ENCODE measurements at regions not wholly inside any gene's neighbourhood (a gene's known extent, or its start where the extent isn't known, plus 50 kb on each side); places are given as distances from the start of the nearest gene placed in this dataset.

DNA sequence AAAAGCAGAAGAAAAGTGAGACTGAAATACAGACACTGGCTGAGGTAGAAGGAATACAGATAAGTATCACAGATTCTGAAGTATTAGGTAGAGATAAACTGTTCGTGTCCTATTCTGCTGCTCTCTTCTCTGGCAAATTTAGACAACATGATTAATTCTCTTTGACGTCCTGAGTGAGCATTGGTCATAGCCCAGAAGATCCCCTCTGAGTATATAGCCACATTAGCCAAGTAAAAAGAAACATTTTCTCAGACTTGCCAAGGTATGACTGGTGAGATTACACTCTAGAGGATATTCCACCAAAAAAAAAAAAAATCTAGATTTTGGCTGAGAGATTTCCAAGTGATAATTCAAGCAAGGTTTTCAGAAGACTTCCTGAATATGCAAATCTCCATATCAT is 111.4 kb upstream of the ALCAM start:
- peak; percentile 75 for DNase-seq (ENCODE audit: low read depth)
- TF ChIP-seq, protein P1, sequence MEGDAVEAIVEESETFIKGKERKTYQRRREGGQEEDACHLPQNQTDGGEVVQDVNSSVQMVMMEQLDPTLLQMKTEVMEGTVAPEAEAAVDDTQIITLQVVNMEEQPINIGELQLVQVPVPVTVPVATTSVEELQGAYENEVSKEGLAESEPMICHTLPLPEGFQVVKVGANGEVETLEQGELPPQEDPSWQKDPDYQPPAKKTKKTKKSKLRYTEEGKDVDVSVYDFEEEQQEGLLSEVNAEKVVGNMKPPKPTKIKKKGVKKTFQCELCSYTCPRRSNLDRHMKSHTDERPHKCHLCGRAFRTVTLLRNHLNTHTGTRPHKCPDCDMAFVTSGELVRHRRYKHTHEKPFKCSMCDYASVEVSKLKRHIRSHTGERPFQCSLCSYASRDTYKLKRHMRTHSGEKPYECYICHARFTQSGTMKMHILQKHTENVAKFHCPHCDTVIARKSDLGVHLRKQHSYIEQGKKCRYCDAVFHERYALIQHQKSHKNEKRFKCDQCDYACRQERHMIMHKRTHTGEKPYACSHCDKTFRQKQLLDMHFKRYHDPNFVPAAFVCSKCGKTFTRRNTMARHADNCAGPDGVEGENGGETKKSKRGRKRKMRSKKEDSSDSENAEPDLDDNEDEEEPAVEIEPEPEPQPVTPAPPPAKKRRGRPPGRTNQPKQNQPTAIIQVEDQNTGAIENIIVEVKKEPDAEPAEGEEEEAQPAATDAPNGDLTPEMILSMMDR (IDR thresholded peaks at IDR 0.05; ENCODE audit: insufficient read depth, low read length), result no peak
- H3K4me3 ChIP-seq (ENCODE audit: low read depth, low read length), result no peak overlapping the region

DNA sequence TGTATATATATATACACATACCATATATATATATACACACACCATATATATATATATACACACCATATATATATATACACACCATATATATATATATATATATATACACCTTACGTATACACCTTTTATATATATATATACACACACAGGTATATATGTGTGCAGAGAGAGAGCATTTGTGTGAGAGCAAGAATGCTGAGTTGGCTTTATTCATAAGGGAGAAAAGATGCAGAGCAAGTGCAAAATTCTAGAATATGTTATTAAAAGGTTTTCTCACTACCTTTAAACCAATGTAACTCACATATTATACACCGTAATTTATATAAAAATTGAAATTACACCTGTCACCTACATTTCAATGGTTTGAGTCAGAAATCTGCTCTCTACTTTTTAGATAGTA is 107.2 kb upstream of the ALCAM start:
- H3K4me3 ChIP-seq (ENCODE audit: low read depth, low read length), result no peak overlapping the region
- DNase-seq (ENCODE audit: low read depth), result no peak
- TF ChIP-seq, protein P1 (IDR thresholded peaks at IDR 0.05; ENCODE audit: insufficient read depth, low read length), result no peak

DNA sequence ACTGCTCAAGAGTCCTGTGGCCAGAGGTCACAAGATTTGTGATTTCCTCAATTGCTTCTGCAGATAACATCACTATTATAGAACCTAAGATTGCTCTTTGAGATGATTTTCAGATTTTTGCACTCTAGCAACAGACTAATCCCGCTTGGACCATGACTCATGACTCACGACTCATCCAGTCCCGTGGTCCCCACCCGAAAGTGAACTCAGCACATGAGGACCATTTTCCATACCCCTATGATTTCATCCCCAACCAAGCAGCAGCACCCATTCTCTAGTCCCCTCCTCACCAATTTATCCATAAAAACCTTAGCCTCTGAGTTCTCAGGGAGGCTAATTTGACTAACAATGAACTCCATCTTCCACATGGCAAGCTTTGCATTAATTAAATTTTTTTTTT is 106.3 kb upstream of the ALCAM start:
- TF ChIP-seq, protein P1 (IDR thresholded peaks at IDR 0.05; ENCODE audit: insufficient read depth, low read length), result no peak
- no peak for DNase-seq (ENCODE audit: low read depth)
- H3K4me3 ChIP-seq (ENCODE audit: low read depth, low read length), result no peak overlapping the region

DNA sequence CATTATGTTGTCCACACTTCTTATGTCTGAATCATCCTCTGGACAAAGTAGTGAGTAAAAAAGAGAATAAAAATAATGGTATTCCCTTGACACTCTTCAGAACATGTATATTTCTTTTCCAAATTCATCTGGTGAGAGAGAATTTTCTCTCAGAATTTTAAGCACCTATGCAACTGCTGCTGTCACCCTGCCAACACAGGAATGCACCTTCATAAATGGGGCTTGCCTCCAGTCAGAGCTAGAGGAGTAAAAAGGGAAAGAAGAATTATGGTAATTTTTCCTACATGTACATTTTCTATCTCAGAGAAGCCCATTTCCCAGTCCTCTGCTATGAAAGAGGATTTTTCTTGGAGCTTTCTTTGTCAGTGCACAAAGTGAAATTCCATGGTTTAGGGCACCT is 92.2 kb upstream of the ALCAM start:
- no peak for DNase-seq (ENCODE audit: low read depth)
- TF ChIP-seq, protein P1 (IDR thresholded peaks at IDR 0.05; ENCODE audit: insufficient read depth, low read length), result no peak
- H3K4me3 ChIP-seq (ENCODE audit: low read depth, low read length), result no peak overlapping the region

DNA sequence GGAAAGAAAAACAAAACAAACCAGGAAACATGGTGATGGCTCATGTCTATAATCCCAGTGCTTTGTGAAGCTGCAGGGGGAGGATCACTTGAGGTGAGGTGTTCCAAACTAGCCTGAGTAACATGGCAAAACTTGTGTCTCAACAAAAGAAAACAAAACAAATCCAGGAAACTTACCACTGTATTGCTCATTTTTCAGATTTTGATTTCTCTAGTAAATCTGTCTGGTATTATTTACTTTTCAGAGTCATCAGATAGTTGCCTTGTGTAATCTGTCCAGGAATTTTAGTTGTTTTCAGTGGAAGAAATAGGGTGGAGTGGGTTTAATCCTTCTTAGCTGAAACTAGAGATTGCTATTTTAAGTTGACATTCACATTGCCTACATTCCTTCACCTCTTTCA is 91.8 kb upstream of the ALCAM start:
- TF ChIP-seq, protein P1 (IDR thresholded peaks at IDR 0.05; ENCODE audit: insufficient read depth, low read length), result no peak
- no peak overlapping the region for H3K4me3 ChIP-seq (ENCODE audit: low read depth, low read length)

DNA sequence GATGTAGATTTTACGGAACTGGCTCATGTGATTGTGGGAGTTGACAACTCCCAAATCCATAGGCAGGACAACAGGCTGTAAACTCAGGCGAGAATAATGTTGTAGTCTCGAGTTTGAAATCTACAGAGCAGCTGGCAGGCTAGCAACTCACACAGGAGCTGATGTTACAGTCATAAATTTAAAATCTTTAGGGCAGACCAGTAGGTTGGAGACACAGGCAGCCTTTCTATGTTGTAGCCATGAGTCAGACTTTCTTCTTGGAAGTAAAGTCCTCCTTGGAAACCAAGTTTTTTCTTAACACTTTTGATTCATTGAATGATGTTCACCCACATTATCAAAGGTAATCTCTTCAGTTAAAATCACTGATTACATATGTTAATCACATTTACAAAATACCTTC is 89.1 kb upstream of the ALCAM start:
- TF ChIP-seq, protein P1 (IDR thresholded peaks at IDR 0.05; ENCODE audit: insufficient read depth, low read length), result no peak
- DNase-seq (ENCODE audit: low read depth), result peak; percentile 34
- no peak overlapping the region for H3K4me3 ChIP-seq (ENCODE audit: low read depth, low read length)

More for the DNA sequence above, 91.8 kb upstream of the ALCAM start:
- peak; percentile 76 for DNase-seq (ENCODE audit: low read depth)

DNA sequence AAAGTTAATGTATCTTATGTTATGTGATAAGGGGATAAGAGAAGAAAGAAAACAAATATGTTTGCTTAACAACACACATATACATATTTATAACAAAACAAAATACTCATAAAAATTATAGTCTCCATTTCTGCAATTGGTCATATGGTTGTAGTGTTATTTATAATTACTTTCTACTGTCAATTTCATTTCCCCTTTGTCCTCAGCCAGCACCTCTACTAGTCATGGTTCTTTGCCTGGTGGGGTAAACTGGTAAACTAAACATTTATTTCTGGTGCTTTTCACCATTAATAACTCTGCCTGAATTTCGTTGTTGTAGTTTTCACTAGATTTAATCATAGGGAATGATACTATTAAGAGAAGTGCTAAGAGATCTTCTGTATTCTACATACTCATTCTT is 88.0 kb upstream of the ALCAM start:
- DNase-seq (ENCODE audit: low read depth), result no peak
- H3K4me3 ChIP-seq (ENCODE audit: low read depth, low read length), result no peak overlapping the region
- TF ChIP-seq, protein P1 (IDR thresholded peaks at IDR 0.05; ENCODE audit: insufficient read depth, low read length), result no peak

All from fibroblast of the aortic adventitia (primary cell).